B cell (primary cell): ENCODE measurements at regions not wholly inside any gene's neighbourhood (a gene's known extent, or its start where the extent isn't known, plus 50 kb on each side); places are given as distances from the start of the nearest gene placed in this dataset.

ENCODE experiments used
- ATAC-seq: fragments of 200-7000 bp; cut with Tn5 transposase; one replicate; pipeline ENCODE4 v1.10.0; 2021; ENCODE audit warnings: low read depth, mild to moderate bottlenecking, moderate number of reproducible peaks, moderate library complexity
- CTCF ChIA-PET: fragments of 350-600 bp; sonication (Branson Sonifier 250); formaldehyde crosslinking; loops from one replicate; lab custom pipeline; 2021; ENCODE audit warnings: antibody characterized with exemption, inconsistent platforms; lab: Charles Lee
- POLR2A ChIA-PET: fragments of 350-600 bp; sonication (Branson Sonifier 250); formaldehyde crosslinking; loops from one replicate; lab custom pipeline; 2021; ENCODE audit warnings: antibody characterized with exemption; lab: Charles Lee
- DNase-seq: peaks from one replicate; pipeline ENCODE4 v3.0.0; 2013
- H2AFZ ChIP-seq: 2 replicates; pipeline ENCODE4 v1.6.1; 2012; ENCODE audit warnings: mild to moderate bottlenecking, low read depth, low read length; ENCODE audit not compliant: insufficient read depth, poor library complexity, severe bottlenecking
- H3K27ac ChIP-seq, 2 donors: 1 replicate in 1 of 2; 2 replicates in 1 of 2; pipeline ENCODE4 v1.5.1; 2012 to 2013; ENCODE audit warnings: low read length in 2 of 2, mild to moderate bottlenecking in 2 of 2, moderate library complexity in 1 of 2
- H3K27me3 ChIP-seq, 4 experiments: fragments of 200-600 bp in 1 of 4; sonication (generic) in 1 of 4; replicated peaks in 1 of 4; 1 replicate in 2 of 4; 2 replicates in 2 of 4; pipeline versions ENCODE4 v1.6.1 to v1.7.0; 2013 to 2016; ENCODE audit warnings: low read length in 3 of 4, mild to moderate bottlenecking in 2 of 4, mixed read lengths in 1 of 4, moderate library complexity in 1 of 4; ENCODE audit not compliant: insufficient read depth in 4 of 4, control insufficient read depth in 3 of 4; ENCODE audit errors: control extremely low read depth in 1 of 4
- H3K36me3 ChIP-seq, 2 experiments: replicated peaks in 1 of 2; 1 replicate in 1 of 2; 2 replicates in 1 of 2; pipeline versions ENCODE4 v1.6.1 to v1.7.1; 2013; ENCODE audit warnings: low read length in 1 of 2; ENCODE audit not compliant: insufficient read depth in 2 of 2, control insufficient read depth in 1 of 2; ENCODE audit errors: control extremely low read depth in 1 of 2, extremely low read depth in 1 of 2
- H3K4me1 ChIP-seq, 2 donors: fragments of 200-600 bp in 1 of 2; sonication (generic) in 1 of 2; 1 replicate in 1 of 2; 2 replicates in 1 of 2; pipeline versions ENCODE4 v1.5.1 to v1.6.1; 2013 to 2017; ENCODE audit warnings: low read length in 2 of 2; ENCODE audit not compliant: control insufficient read depth in 2 of 2, insufficient read depth in 2 of 2
- H3K4me2 ChIP-seq: replicated peaks from 2 replicates; pipeline ENCODE3; 2012; ENCODE audit warnings: mild to moderate bottlenecking, low read depth, low read length; ENCODE audit not compliant: poor library complexity, severe bottlenecking
- H3K4me3 ChIP-seq, 5 experiments: fragments of 200-600 bp in 1 of 5; sonication (generic) in 1 of 5; 1 replicate in 3 of 5; 2 replicates in 2 of 5; pipeline versions ENCODE4 v1.5.1 to v1.7.0; 2011 to 2016; ENCODE audit warnings: low read length in 4 of 5, mild to moderate bottlenecking in 4 of 5, low read depth in 2 of 5, control low read depth in 1 of 5, moderate library complexity in 1 of 5; ENCODE audit not compliant: insufficient read depth in 1 of 5; ENCODE audit errors: control extremely low read depth in 1 of 5, extremely low read depth in 1 of 5
- H3K79me2 ChIP-seq: fragments of 200-600 bp; sonication (generic); one replicate; pipeline ENCODE4 v1.6.0; 2016; ENCODE audit warnings: low read length; ENCODE audit not compliant: control insufficient read depth, insufficient read depth
- H3K9ac ChIP-seq: fragments of 200-600 bp; sonication (generic); 2 replicates; pipeline ENCODE4 v1.6.1; 2017; ENCODE audit warnings: mild to moderate bottlenecking, low read length, moderate library complexity
- H3K9me3 ChIP-seq, 3 donors: one replicate each; pipeline versions ENCODE4 v1.6.1 to v1.7.1; 2013; ENCODE audit warnings: low read length in 2 of 3; ENCODE audit not compliant: control insufficient read depth in 2 of 3, insufficient read depth in 1 of 3; ENCODE audit errors: control extremely low read depth in 1 of 3
- H4K20me1 ChIP-seq: 2 replicates; pipeline ENCODE4 v1.6.0; 2012; ENCODE audit warnings: mild to moderate bottlenecking, low read length; ENCODE audit not compliant: insufficient read depth, control insufficient read depth, poor library complexity, severe bottlenecking
- H3K27ac Mint-ChIP-seq: one replicate; pipeline ENCODE4 v1.8.0; 2021; ENCODE audit warnings: mixed read lengths
- H3K27me3 Mint-ChIP-seq: one replicate; pipeline ENCODE4 v1.8.0; 2021; ENCODE audit warnings: mixed read lengths
- H3K4me1 Mint-ChIP-seq: one replicate; pipeline ENCODE4 v1.8.0; 2021; ENCODE audit warnings: mixed read lengths
- H3K4me3 Mint-ChIP-seq: one replicate; pipeline ENCODE4 v1.8.0; 2021; ENCODE audit warnings: mixed read lengths
- H3K9me3 Mint-ChIP-seq: one replicate; pipeline ENCODE4 v1.8.0; 2022; ENCODE audit warnings: mixed read lengths; ENCODE audit not compliant: insufficient read depth
- EZH2 ChIP-seq: IDR thresholded peaks from 2 replicates; pipeline ENCODE4 v1.6.1; 2012; ENCODE audit warnings: borderline replicate concordance, low read depth, mild to moderate bottlenecking, moderate library complexity, low read length; ENCODE audit not compliant: insufficient read depth, poor library complexity, severe bottlenecking
- WGBS: methylation state at CpG from one replicate; pipeline ENCODE4 v1.1.5; 2013; ENCODE audit warnings: missing lambda C conversion rate; ENCODE audit not compliant: insufficient coverage; 5-methylcytosine and 5-hydroxymethylcytosine counted together
- intact Hi-C: fragments of 100-400 bp; cut with micrococcal nuclease; formaldehyde crosslinking; loops from one replicate; pipeline ENCODE4 v1.10.0; 2022
- TF ChIP-seq, protein P1 (sequence below): fragments of 200-600 bp; IDR thresholded peaks from one replicate; pipeline ENCODE4 v1.8.0; 2022; ENCODE audit warnings: antibody characterized with exemption, mild to moderate bottlenecking

GRCh38 chr14:81638656-81639280 lies 105.1 kb upstream of the SEL1L start:
- Histone ChIP-seq H3K9ac (no peak overlapping the region), H3K79me2 (no peaks in the 10 kb centered on the region), H2AFZ (no peak overlapping the region), H3K4me1 (no peaks in the 10 kb centered on the region), H3K27me3 (no peaks in the 10 kb centered on the region), H3K4me2 (no peak overlapping the region), H3K4me3 (no peak overlapping the region), H3K9me3 (peaks cover 0 to 3% (median 0%) of the 10 kb centered on the region in 3 donors), H4K20me1 (no peaks in the 10 kb centered on the region), H3K27ac (no peak overlapping the region), H3K36me3 (no peaks in the 10 kb centered on the region)
- Mint-ChIP-seq H3K4me3 (no peak overlapping the region), H3K9me3 (no peaks in the 10 kb centered on the region), H3K27me3 (no peaks in the 10 kb centered on the region), H3K4me1 (no peaks in the 10 kb centered on the region), H3K27ac (no peak overlapping the region)
- TF ChIP-seq EZH2: no peak
- TF ChIP-seq, protein P1, sequence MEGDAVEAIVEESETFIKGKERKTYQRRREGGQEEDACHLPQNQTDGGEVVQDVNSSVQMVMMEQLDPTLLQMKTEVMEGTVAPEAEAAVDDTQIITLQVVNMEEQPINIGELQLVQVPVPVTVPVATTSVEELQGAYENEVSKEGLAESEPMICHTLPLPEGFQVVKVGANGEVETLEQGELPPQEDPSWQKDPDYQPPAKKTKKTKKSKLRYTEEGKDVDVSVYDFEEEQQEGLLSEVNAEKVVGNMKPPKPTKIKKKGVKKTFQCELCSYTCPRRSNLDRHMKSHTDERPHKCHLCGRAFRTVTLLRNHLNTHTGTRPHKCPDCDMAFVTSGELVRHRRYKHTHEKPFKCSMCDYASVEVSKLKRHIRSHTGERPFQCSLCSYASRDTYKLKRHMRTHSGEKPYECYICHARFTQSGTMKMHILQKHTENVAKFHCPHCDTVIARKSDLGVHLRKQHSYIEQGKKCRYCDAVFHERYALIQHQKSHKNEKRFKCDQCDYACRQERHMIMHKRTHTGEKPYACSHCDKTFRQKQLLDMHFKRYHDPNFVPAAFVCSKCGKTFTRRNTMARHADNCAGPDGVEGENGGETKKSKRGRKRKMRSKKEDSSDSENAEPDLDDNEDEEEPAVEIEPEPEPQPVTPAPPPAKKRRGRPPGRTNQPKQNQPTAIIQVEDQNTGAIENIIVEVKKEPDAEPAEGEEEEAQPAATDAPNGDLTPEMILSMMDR: no peak
- ChIA-PET CTCF (no interaction called here), POLR2A (no interaction called here)
- intact Hi-C loops: no loop called here
- DNase-seq (no peak), ATAC-seq (no peak)
- 100% methylated on average over 2 of the region's 3 CpGs for WGBS

DNA sequence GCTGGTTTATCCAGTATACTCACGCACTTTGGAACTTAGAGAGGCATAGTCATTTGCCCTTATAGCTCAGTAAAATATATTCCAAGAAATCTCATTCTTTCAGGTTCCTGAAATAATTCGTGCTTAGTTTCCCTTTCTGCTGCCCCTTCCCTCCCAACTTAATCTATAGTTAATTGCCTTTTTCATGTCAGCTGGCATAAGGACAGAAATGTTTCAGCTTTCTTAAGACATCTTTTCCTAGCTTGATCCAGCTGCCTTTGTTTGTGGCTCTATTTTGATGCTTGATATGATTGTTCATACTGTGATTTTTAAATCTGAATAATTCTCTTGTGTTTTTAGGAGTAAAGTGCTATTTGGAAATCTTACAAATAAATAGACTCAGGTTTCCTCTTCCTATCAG lies 120.0 kb upstream of the SEL1L start:
- no peak overlapping the region for H3K9ac ChIP-seq
- Mint-ChIP-seq H3K27me3 (peaks cover 3% of the 10 kb centered on the region), H3K27ac (no peak overlapping the region), H3K9me3 (peaks cover 3% of the 10 kb centered on the region), H3K4me3 (no peak overlapping the region), H3K4me1 (no peaks in the 10 kb centered on the region)
- TF ChIP-seq, protein P1: no peak
- no peak for TF ChIP-seq EZH2
- H3K79me2 ChIP-seq: no peaks in the 10 kb centered on the region
- no peak overlapping the region for H3K4me3 ChIP-seq
- no peaks in the 10 kb centered on the region for H3K9me3 ChIP-seq
- POLR2A ChIA-PET: no interaction called here
- ATAC-seq: no peak
- DNase-seq: no peak
- no peak overlapping the region for H3K27ac ChIP-seq
- CTCF ChIA-PET: no interaction called here
- 69% methylated on average over 2 of the region's 2 CpGs for WGBS
- no peak overlapping the region for H2AFZ ChIP-seq
- no peaks in the 10 kb centered on the region for H4K20me1 ChIP-seq
- no peaks in the 10 kb centered on the region for H3K36me3 ChIP-seq
- no peaks in the 10 kb centered on the region for H3K4me1 ChIP-seq
- intact Hi-C loops: no loop called here
- H3K27me3 ChIP-seq: no peaks in the 10 kb centered on the region
- no peak overlapping the region for H3K4me2 ChIP-seq
